Activated naive CD4-positive, alpha-beta T cell treated with anti-CD3 and anti-CD28 coated beads, Interleukin-2, amount 50 U/mL, for 72 hours (primary cell): ENCODE measurements at regions not wholly inside any gene's neighbourhood (a gene's known extent, or its start where the extent isn't known, plus 50 kb on each side); places are given as distances from the start of the nearest gene placed in this dataset.
"Not testable (repeated sequence)": the region's sequence is repeated elsewhere in the genome, so short reads cannot be mapped to it uniquely, and the experiment has no call there.

Source experiments
- ATAC-seq, 2 donors: fragments of 150-1000 bp; cut with Tn5 transposase; 2 replicates each; pipeline ENCODE4 v1.10.0; 2021; ENCODE audit warnings: mild to moderate bottlenecking in 2 of 2, moderate library complexity in 2 of 2
- DNase-seq, 2 donors: peaks; one replicate each; pipeline ENCODE4 v3.0.0; 2021 to 2022; ENCODE audit warnings: low spot score in 2 of 2
- H3K27ac Mint-ChIP-seq, 2 donors: one replicate each; pipeline ENCODE4 v1.8.0; 2022; ENCODE audit warnings: mild to moderate bottlenecking in 2 of 2, mixed read lengths in 2 of 2
- H3K36me3 Mint-ChIP-seq, 2 donors: one replicate each; pipeline ENCODE4 v1.8.0; 2022; ENCODE audit warnings: mixed read lengths in 2 of 2
- H3K9me3 Mint-ChIP-seq, 2 donors: one replicate each; pipeline ENCODE4 v1.8.0; 2022; ENCODE audit warnings: mixed read lengths in 2 of 2

DNA sequence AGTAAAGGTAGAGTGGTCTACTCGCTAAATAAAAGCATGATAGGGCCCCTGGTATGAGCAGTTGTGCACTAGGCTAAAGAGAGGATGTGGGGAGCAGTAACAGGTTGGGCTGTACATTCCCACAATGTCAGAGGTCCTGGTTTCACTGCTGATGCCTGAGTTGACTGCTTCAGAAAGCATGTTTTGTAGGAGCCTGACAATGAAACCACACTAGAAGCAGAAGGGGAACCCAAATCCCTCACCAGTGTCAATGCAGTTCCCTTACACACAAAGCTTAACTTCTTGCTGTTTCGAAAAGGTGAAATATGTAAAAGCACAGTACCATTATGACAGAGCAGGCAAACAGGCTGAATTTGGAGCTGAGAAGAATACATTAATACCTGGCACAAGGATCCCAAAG, 291.7 kb upstream of the KYNU start:
- no peaks in the 10 kb centered on the region for H3K36me3 Mint-ChIP-seq
- ATAC-seq (no peak), DNase-seq (no peak)
- peaks cover 9 to 16% of the 10 kb centered on the region in 2 donors for H3K9me3 Mint-ChIP-seq
- no peak overlapping the region for H3K27ac Mint-ChIP-seq

DNA sequence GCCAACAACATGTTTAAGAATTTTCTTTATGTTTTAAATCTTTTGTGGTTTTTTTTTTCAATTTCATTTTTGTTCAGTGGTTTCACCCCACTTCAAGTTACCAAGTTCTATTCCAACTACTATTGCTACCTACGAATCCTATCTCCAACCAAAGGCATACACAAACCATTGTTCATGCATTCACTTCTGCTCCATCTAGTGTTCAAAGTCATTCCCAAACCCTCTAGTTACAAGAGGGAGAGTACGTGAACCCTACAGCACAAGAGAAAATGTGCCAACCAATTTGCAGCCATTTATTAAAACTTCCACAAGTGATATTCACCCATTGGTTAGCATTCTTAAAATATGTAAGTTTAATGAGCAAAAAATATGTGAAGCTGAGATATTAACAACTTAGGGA, 295.1 kb upstream of the KYNU start:
- peaks cover 18 to 21% of the 10 kb centered on the region in 2 donors for H3K9me3 Mint-ChIP-seq

DNA sequence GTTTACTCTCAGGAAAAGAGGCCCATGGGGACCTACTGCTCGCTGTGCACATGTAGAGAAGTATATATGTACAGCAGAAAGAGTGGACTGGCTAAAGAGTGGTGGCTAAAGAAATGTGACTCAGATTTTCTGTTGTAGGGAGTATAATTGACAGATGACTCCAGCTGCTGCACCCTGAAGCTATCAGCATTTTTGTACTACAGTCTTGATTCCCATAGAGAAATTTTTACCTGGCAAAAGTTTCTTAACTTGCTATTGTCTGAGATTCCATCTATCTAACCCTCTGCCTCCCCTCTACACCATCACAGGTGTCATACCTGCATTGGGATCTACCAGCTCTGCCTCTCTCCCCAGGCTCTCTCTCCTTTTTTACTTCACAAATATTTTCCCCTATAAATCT, 296.0 kb upstream of the KYNU start:
- no peak for ATAC-seq
- H3K9me3 Mint-ChIP-seq = peaks cover 16 to 17% of the 10 kb centered on the region in 2 donors
- no peak for DNase-seq
- H3K27ac Mint-ChIP-seq = peak overlapping the region in 1 of 2 donors; percentile 45
- no peaks in the 10 kb centered on the region for H3K36me3 Mint-ChIP-seq

More for the DNA sequence above, 295.1 kb upstream of the KYNU start:
- no peak for DNase-seq
- Mint-ChIP-seq H3K36me3 (no peaks in the 10 kb centered on the region), H3K27ac (no peak overlapping the region)
- no peak for ATAC-seq

DNA sequence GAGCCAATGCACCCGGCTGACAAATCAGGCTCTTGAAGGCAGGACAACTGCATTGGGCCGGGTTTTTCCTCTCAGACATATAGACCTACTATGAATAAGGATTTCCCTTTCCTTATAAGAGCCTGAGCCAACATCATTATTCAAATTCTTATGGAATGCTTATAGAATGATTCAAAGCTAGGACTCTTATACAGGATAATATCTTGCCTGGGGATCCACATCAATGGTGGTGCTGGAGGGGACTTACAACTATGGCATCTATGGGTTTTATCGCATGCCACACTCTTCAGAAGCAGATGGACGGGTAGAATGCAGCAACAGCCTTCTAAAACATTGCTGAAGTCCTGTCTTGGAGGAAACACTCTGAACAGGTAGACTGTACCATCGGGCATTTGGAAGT, 296.8 kb upstream of the KYNU start:
- H3K27ac Mint-ChIP-seq = no peak overlapping the region
- peaks cover 16 to 17% of the 10 kb centered on the region in 2 donors for H3K9me3 Mint-ChIP-seq
- DNase-seq = no peak
- ATAC-seq = no peak
- H3K36me3 Mint-ChIP-seq = no peaks in the 10 kb centered on the region

DNA sequence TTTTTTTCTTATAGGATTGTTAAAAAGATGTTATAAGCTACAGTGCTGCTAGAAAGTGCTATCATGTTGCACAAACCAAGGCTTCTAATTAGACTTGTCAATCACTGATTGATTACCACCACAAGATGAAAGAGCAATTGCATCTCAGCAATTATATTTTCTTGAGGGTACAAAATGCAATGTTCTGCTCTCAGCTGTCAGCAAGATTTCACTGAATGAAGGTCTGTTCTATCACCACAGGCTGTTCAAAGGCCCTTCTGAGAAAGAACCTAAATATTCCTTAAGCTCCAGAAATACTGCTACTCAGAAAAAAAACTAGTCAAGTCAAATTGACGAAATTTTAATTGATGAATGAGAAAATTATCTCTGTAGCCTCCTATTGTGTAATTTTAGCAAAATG, 301.9 kb upstream of the KYNU start:
- H3K27ac Mint-ChIP-seq = no peak overlapping the region
- no peaks in the 10 kb centered on the region for H3K36me3 Mint-ChIP-seq
- peaks cover 9 to 14% of the 10 kb centered on the region in 2 donors for H3K9me3 Mint-ChIP-seq
- DNase-seq = no peak
- no peak for ATAC-seq

DNA sequence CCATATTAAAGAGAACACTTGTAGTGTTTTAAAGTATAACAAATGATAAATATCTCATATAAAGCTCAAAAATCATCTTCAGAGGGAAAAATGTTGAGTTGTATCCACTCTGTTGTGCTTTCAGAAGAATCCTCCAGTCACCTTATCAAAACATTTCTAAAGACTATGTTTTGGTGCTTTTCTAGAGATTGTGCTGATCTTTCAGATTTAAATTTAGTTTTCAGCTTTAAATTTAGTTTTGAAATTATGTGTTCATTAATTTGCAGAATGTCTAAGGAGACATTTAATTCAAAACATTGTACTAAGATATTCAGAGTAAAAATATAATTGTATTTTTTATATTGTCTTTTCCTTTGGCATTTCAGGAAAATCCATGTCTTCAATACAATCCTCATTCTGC, 303.1 kb upstream of the KYNU start:
- Mint-ChIP-seq H3K27ac (no peak overlapping the region), H3K36me3 (no peaks in the 10 kb centered on the region), H3K9me3 (peaks cover 4 to 15% of the 10 kb centered on the region in 2 donors)
- no peak for ATAC-seq
- DNase-seq = no peak

DNA sequence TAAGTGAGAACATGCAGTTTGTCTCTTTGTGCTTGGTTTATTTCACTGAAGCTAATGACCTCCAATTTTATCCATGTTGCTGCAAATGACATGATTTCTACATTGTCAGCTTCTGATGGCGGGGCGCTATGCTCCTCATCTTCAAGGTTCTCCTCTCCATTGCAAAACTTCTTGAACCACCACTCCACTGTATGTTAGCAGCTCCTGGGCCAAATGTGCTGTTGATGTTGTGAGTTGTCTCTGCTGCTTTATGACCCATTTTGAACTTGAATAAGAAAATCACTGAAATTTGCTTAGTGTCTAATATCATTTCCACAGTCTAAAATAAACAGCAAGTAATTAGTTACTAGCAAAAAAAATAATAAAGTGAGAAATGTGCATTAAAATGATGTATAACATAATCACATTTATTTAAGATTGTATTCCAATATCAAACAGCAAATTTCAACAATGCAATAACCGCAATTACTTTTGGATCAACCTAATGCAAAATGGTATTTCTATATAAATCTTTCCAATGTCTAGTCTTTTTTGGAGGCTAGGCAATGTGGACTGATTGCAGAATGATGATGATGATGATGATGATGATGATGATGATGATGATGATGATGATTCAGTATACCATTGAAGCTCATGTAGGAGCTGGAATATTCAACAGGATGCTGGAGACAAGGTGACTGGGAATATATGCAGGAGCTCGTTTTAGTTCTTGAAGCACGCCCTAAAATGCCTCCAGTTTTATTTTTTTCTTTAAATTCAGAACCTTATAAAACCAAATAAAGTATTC, 304.9 kb upstream of the KYNU start:
- H3K36me3 Mint-ChIP-seq = no peaks in the 10 kb centered on the region
- no peak for DNase-seq
- peaks cover 0 to 12% of the 10 kb centered on the region in 2 donors for H3K9me3 Mint-ChIP-seq
- ATAC-seq = no peak
- no peak overlapping the region for H3K27ac Mint-ChIP-seq

DNA sequence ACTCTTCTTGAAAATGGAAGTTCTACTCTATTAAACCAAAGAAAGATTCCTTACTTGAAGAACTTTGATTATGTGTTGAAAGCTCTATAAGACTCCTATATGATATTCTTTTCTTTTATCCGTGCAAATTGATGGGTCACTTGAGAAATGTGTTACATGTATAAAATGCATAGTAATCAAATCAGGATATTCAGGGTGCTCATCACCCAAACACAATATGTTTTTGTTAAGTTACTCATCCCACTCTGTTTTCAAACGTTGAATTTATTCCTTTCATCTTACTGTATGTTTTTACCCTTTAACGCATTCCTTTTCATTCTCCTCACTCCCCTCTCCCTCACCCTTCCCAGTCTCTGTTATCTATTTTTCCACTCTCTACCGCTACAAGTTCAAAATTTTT, 305.5 kb upstream of the KYNU start:
- Mint-ChIP-seq H3K27ac (no peak overlapping the region), H3K9me3 (peaks cover 0 to 12% of the 10 kb centered on the region in 2 donors), H3K36me3 (no peaks in the 10 kb centered on the region)
- DNase-seq (no peak), ATAC-seq (no peak)

DNA sequence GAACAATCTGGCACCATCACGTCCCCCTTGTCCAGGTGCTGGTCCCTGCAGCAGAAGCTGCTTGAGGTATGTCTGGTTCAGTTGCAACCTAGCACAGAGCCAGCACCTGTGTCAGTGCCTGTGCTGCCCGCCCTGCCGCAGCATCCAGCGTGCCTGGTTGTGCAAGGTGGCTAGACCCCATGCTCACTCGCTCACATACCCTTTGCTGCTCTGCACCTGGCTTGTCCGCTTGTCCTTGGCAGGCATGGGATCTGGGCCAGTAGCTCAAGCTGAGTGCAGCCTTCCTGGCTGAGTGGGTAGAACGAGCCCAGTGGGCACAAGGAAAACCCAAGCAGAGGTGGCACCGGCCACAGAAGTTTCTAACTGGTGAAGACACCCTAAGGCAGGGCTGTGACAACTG, 314.6 kb upstream of the KYNU start:
- ATAC-seq (no peak), DNase-seq (no peak)
- Mint-ChIP-seq H3K36me3 (no peaks in the 10 kb centered on the region), H3K9me3 (peaks cover 5 to 8% of the 10 kb centered on the region in 2 donors), H3K27ac (no peak overlapping the region)

DNA sequence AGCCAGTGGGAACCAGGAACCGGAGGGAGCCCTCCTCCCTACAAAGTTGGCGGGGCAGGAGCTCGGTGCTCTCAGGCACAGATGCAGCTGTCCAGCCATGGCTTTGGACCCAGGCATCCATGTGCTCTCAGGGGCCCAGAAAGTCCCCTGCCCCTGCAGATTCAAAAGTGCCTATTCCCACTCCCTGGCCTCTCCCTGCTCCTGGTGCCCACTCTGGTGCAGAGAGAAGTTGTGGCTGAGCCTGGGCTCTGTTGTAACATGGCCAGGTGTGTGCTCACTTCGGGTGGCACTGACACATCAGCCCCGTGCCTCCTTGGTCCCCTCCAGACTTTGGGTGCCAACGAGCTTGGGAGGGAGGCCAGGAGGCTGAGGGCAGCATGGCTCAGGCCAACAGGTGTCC, 315.8 kb upstream of the KYNU start:
- Mint-ChIP-seq H3K9me3 (peaks cover 5 to 8% of the 10 kb centered on the region in 2 donors), H3K36me3 (no peaks in the 10 kb centered on the region), H3K27ac (no peak overlapping the region)
- no peak for ATAC-seq
- DNase-seq = no peak

DNA sequence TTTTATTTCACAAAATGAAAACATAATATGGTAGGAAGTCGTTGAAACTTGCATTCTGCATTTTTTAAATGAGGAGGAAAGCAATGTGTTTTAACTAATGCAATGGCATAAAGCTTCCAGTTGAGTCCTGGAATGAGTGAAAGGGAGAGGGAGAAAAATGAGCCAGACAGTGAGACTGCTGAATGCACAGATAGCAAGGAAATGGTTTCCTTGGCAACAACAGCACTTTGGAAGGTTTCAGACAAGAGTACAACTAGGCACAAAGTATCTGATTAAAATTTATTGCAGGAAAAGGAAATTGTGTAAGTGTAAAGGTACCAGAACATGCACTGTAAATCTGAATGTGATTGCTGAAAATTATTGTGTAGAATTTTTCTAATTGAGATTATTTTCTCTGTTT, 320.1 kb upstream of the KYNU start:
- no peak for DNase-seq
- Mint-ChIP-seq H3K27ac (no peak overlapping the region), H3K9me3 (peaks cover 0 to 4% of the 10 kb centered on the region in 2 donors), H3K36me3 (no peaks in the 10 kb centered on the region)
- ATAC-seq = no peak

DNA sequence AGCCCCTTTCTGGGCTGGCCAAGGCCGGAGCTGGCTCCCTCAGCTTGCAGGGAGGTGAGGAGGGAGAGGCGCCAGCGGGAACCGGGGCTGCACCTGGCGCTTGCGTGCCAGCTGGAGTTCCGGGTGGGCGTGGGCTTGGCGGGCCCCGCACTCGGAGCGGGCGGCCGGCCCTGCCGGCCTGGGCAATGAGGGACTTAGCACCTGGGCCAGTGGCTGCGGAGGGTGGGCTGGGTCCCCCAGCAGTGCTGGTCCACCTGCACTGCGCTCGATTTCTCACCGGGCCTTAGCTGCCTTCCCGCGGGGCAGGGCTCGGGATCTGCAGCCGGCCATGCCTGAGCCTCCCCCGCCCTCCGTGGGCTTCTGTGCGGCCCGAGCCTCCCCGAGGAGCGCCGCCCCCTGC, 331.5 kb upstream of the KYNU start:
- not testable (repeated sequence) for H3K9me3 Mint-ChIP-seq, ATAC-seq, H3K27ac Mint-ChIP-seq, DNase-seq, H3K36me3 Mint-ChIP-seq

DNA sequence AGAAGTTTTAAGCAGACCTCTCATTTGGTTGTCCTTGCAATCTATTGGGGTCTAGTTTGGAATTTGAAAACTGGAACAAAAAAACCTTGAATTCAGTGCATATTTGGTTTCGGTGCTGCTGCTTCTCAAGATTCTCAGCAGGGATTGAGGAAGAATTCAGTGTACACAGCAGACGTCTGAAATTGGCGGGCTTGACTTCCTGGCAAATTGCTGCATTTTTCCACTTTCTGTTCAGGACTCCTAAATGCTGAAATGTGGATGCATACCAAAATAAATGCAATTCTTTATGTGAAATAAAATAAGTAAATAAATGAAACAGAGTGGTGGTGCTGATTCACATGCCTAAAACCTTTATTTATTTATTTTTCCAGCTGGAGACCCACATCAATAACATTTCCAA, 332.4 kb upstream of the KYNU start:
- ATAC-seq = no peak

DNA sequence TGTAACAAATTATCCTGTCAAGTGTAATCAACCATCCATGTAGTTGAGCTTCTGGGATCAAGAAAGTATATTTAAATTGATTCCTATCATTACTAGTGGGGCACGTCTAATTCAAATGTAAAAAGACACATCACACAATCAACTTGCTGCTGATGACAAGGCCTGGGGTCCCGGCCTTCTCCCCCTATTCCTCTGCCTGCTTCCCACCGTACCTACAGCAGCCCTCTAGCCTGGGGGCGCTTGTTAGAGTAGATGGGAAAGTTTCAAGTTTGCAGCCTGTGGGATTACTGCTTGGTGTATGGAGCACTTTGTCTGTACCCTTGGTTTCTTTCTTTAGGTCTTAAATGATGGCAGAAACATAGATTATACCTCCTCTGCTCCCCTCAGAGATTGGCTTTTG, 333.3 kb upstream of the KYNU start:
- Mint-ChIP-seq H3K36me3 (no peaks in the 10 kb centered on the region), H3K9me3 (peaks cover 4 to 6% of the 10 kb centered on the region in 2 donors), H3K27ac (no peak overlapping the region)
- DNase-seq (no peak), ATAC-seq (no peak)

More for the DNA sequence above, 332.4 kb upstream of the KYNU start:
- peaks cover 4 to 6% of the 10 kb centered on the region in 2 donors for H3K9me3 Mint-ChIP-seq
- H3K27ac Mint-ChIP-seq = no peak overlapping the region
- H3K36me3 Mint-ChIP-seq = no peaks in the 10 kb centered on the region
- no peak for DNase-seq

DNA sequence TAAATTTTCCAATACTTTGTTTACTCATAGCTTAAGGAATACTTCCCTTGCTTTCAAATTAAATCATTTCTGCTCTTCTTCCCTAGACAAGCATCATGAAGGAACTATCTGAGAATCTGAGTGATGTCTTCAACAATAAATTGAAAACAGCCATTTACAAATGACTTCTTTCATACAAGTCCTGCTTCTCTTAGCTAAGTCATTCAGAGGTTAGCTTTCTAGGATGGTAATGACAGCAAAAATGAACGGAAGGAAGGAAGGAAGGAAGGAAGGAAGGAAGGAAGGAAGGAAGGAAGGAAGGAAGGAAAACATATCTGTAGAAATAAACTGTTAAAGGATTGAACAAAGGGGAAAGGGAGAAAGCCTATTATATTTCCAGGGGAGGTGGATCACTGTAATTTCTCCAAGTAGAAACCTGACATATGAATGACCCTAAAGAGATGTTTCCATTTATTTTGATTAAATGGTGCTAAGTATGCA, 335.0 kb upstream of the KYNU start:
- Mint-ChIP-seq H3K9me3 (peaks cover 2 to 4% of the 10 kb centered on the region in 2 donors), H3K36me3 (no peaks in the 10 kb centered on the region), H3K27ac (no peak overlapping the region)
- no peak for ATAC-seq
- DNase-seq = no peak

DNA sequence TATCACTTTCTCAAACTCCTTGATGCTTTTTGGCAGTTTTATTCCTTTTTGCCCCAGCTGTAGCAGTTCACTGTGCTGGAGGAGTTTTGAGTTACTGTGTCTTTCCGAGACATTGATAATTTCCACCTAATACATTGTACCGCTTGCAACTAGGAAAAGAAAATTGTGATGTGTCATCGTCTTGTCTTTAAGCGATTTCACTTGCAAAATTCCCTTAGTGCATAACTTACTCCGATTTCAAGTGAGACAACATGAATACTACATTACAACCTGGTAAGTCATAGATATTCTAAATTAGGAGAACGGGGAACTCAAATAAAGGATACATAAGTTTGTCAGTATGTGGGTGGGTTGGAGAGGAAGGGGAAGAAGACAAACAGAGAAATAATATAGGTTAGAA, 340.5 kb upstream of the KYNU start:
- DNase-seq (no peak), ATAC-seq (no peak)
- no peak overlapping the region for H3K27ac Mint-ChIP-seq
- H3K9me3 Mint-ChIP-seq = peaks cover 0 to 4% of the 10 kb centered on the region in 2 donors
- H3K36me3 Mint-ChIP-seq = no peaks in the 10 kb centered on the region

DNA sequence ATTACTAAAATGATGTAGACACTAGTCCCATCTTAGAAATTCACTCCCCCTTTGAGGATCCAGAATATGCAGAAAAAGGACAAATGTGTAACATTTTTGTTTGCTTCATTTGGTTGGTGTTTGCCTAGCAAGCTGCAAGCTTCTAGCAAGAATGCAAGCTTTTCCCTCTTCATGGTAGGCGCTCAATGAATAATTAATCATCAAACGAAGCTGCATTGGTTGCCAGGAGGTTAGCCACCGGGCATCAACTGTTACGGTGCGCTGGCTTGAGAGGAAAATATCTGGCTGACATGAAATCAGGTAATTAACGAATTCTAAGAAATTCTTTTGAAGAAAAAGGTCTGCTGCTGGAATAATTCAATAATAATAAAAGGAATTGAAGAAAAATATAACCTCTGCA, 341.0 kb upstream of the KYNU start:
- no peaks in the 10 kb centered on the region for H3K36me3 Mint-ChIP-seq
- H3K9me3 Mint-ChIP-seq = peaks cover 0 to 4% of the 10 kb centered on the region in 2 donors
- ATAC-seq (no peak), DNase-seq (no peak)
- no peak overlapping the region for H3K27ac Mint-ChIP-seq

DNA sequence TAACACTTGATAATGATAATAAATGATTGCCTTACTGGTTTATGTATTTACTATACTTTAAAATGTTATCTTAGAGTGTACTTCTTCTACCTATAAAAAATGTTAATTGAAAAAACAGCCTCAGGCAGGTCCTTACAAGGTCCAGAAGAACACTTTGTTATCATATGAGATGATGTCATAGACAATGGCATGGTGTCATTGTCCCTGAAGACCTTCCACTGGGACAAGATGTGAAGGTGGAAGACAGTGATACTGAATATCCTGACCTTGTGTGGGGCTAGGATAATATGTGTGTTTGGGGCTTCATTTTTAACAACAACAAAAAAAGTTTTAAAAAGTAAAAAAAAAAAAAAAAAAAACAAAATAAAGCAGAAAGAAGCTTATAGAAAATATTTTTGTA, 342.2 kb upstream of the KYNU start:
- Mint-ChIP-seq H3K9me3 (peaks cover 3 to 4% of the 10 kb centered on the region in 2 donors), H3K27ac (no peak overlapping the region), H3K36me3 (no peaks in the 10 kb centered on the region)
- DNase-seq = no peak
- no peak for ATAC-seq
